GM12892 (cell line): ENCODE measurements at regions not wholly inside any gene's neighbourhood (a gene's known extent, or its start where the extent isn't known, plus 50 kb on each side); places are given as distances from the start of the nearest gene placed in this dataset.

Source experiments
- POLR2A ChIP-seq: IDR thresholded peaks from 2 replicates; pipeline ENCODE4 v1.6.1; 2011; ENCODE audit warnings: low read depth, low read length, control low read depth
- POLR2AphosphoS5 ChIP-seq: IDR thresholded peaks from 2 replicates; pipeline ENCODE4 v1.6.1; 2011; ENCODE audit warnings: low read depth, low read length, control low read depth

GRCh38 chr5:107291866-107292265 lies 378.9 kb downstream of the EFNA5 start:
- TF ChIP-seq POLR2A (no peak), POLR2AphosphoS5 (no peak)
